GM23338 (cell line): ENCODE measurements at regions not wholly inside any gene's neighbourhood (a gene's known extent, or its start where the extent isn't known, plus 50 kb on each side); places are given as distances from the start of the nearest gene placed in this dataset.

Experiments used
- ATAC-seq: fragments of 200-7000 bp; cut with Tn5 transposase; 3 replicates; pipeline ENCODE4 v1.9.1; 2020
- DNase-seq: peaks from one replicate; pipeline ENCODE4 v3.0.0-alpha.2; 2015; ENCODE audit warnings: low spot score
- H2AFZ ChIP-seq: fragments of 200-600 bp; sonication (generic); 2 replicates; pipeline ENCODE4 v1.8.0; 2016; ENCODE audit warnings: antibody characterized with exemption, mild to moderate bottlenecking, moderate library complexity
- H3F3A ChIP-seq: fragments of 200-600 bp; sonication (generic); replicated peaks from 2 replicates; pipeline ENCODE4 v1.8.0; 2017; ENCODE audit warnings: antibody characterized with exemption, mixed run types, low read depth
- H3K27ac ChIP-seq: fragments of 200-600 bp; sonication (generic); 2 replicates; pipeline ENCODE4 v1.6.1; 2016; ENCODE audit warnings: low read depth
- H3K27me3 ChIP-seq: fragments of 200-600 bp; sonication (generic); 2 replicates; pipeline ENCODE4 v1.8.0; 2016; ENCODE audit warnings: mild to moderate bottlenecking, mixed run types, moderate library complexity; ENCODE audit not compliant: insufficient read depth
- H3K36me3 ChIP-seq: fragments of 200-600 bp; sonication (generic); 2 replicates; pipeline ENCODE4 v1.8.0; 2016; ENCODE audit warnings: mild to moderate bottlenecking; ENCODE audit not compliant: insufficient read depth
- H3K4me1 ChIP-seq: fragments of 200-600 bp; sonication (generic); 2 replicates; pipeline ENCODE4 v1.8.0; 2016; ENCODE audit warnings: mild to moderate bottlenecking, moderate library complexity; ENCODE audit not compliant: insufficient read depth
- H3K4me2 ChIP-seq: fragments of 200-600 bp; sonication (generic); 2 replicates; pipeline ENCODE4 v1.7.1; 2017; ENCODE audit warnings: mixed run types
- H3K4me3 ChIP-seq: fragments of 200-600 bp; sonication (generic); 2 replicates; pipeline ENCODE4 v1.6.1; 2016; ENCODE audit warnings: mixed run types
- H3K79me2 ChIP-seq: fragments of 200-600 bp; sonication (generic); replicated peaks from 2 replicates; pipeline ENCODE4 v1.8.0; 2017; ENCODE audit warnings: mild to moderate bottlenecking; ENCODE audit not compliant: insufficient read depth
- H3K9me2 ChIP-seq: fragments of 200-600 bp; sonication (generic); 2 replicates; pipeline ENCODE4 v1.8.0; 2017; ENCODE audit not compliant: insufficient read depth
- H4K20me1 ChIP-seq: fragments of 200-600 bp; sonication (generic); replicated peaks from 2 replicates; pipeline ENCODE4 v1.8.0; 2017; ENCODE audit warnings: mild to moderate bottlenecking; ENCODE audit not compliant: insufficient read depth
- H3K27ac Mint-ChIP-seq: 2 replicates; pipeline ENCODE4 v1.8.0; 2020; ENCODE audit warnings: inconsistent platforms, mild to moderate bottlenecking, moderate library complexity, mixed read lengths
- H3K27me3 Mint-ChIP-seq: 3 replicates; pipeline ENCODE4 v1.8.0; 2022; ENCODE audit warnings: low read depth, mild to moderate bottlenecking, moderate library complexity, mixed read lengths, inconsistent platforms; ENCODE audit not compliant: insufficient read depth, poor library complexity
- H3K36me3 Mint-ChIP-seq: 3 replicates; pipeline ENCODE4 v1.8.0; 2021; ENCODE audit warnings: low read depth, mild to moderate bottlenecking, inconsistent platforms, moderate library complexity, mixed read lengths
- H3K4me1 Mint-ChIP-seq: 3 replicates; pipeline ENCODE4 v1.8.0; 2020; ENCODE audit warnings: mild to moderate bottlenecking, inconsistent platforms, mixed read lengths
- H3K4me3 Mint-ChIP-seq: 3 replicates; pipeline ENCODE4 v1.8.0; 2021; ENCODE audit warnings: moderate library complexity, mild to moderate bottlenecking, inconsistent platforms, mixed read lengths
- H3K9me3 Mint-ChIP-seq: 3 replicates; pipeline ENCODE4 v1.8.0; 2020; ENCODE audit warnings: moderate library complexity, mild to moderate bottlenecking, inconsistent platforms, mixed read lengths
- ETS1 ChIP-seq: IDR thresholded peaks from 2 replicates; pipeline ENCODE4 v1.6.1; 2016; ENCODE audit warnings: antibody characterized with exemption
- EZH2 ChIP-seq: fragments of 200-600 bp; sonication (generic); IDR thresholded peaks from one replicate; pipeline ENCODE4 v1.8.0; 2017; ENCODE audit warnings: antibody characterized with exemption, mild to moderate bottlenecking, low read depth; ENCODE audit not compliant: unreplicated experiment
- EZH2phosphoT487 ChIP-seq: fragments of 200-600 bp; sonication (generic); IDR thresholded peaks from one replicate; pipeline ENCODE4 v1.8.1; 2018; ENCODE audit warnings: antibody characterized with exemption; ENCODE audit not compliant: unreplicated experiment
- JUNB ChIP-seq: IDR thresholded peaks from one replicate; pipeline ENCODE4 v1.6.1; 2016; ENCODE audit warnings: antibody characterized with exemption; ENCODE audit not compliant: unreplicated experiment
- POLR2AphosphoS5 ChIP-seq: IDR thresholded peaks from 2 replicates; pipeline ENCODE4 v1.6.1; 2016; ENCODE audit warnings: antibody characterized with exemption, low read depth
- ZNF331 ChIP-seq: fragments of 250-450 bp; sonication (Bioruptor Pico); IDR thresholded peaks from 2 replicates; pipeline ENCODE4 v1.5.0; 2020; ENCODE audit warnings: low read depth, mild to moderate bottlenecking, moderate library complexity
- TF ChIP-seq, protein P1 (sequence below): IDR thresholded peaks from one replicate; pipeline ENCODE4 v1.6.1; 2018; ENCODE audit warnings: antibody characterized with exemption; ENCODE audit not compliant: unreplicated experiment
- TF ChIP-seq, protein P2 (sequence below): fragments of 250-450 bp; sonication (Bioruptor Pico); IDR thresholded peaks from 2 replicates; pipeline ENCODE4 v1.5.0; 2020; ENCODE audit warnings: mild to moderate bottlenecking, moderate library complexity

DNA sequence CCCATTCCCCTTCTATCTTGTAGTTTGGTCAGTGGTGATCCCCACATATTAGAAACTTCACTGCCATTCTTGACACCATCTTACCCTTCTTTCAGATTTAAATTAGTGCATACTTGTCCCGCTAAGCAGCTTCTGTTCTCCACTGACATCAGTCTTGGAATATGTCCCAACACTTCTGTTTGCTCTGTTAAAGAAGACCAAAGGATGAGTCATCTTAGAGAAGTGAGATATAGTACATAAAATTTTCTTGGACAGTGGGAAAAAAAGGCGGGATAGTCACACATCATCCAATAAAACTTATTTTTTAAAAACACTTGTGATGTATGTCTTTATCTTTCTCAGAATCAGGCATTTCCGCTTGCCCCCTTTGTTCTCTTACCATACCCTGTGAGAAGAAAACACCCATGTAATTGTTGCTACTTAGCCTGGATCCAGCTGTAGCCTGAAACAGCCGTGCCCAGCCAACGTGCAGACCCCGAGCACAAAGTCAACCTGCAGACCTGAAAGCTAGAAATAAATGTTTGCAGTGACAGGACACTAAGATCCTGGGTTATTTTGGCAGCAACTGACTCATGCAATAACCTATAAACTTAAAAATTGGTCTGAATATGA, 100.1 kb upstream of the PDE3A start (continued):
- TF ChIP-seq, protein P1, sequence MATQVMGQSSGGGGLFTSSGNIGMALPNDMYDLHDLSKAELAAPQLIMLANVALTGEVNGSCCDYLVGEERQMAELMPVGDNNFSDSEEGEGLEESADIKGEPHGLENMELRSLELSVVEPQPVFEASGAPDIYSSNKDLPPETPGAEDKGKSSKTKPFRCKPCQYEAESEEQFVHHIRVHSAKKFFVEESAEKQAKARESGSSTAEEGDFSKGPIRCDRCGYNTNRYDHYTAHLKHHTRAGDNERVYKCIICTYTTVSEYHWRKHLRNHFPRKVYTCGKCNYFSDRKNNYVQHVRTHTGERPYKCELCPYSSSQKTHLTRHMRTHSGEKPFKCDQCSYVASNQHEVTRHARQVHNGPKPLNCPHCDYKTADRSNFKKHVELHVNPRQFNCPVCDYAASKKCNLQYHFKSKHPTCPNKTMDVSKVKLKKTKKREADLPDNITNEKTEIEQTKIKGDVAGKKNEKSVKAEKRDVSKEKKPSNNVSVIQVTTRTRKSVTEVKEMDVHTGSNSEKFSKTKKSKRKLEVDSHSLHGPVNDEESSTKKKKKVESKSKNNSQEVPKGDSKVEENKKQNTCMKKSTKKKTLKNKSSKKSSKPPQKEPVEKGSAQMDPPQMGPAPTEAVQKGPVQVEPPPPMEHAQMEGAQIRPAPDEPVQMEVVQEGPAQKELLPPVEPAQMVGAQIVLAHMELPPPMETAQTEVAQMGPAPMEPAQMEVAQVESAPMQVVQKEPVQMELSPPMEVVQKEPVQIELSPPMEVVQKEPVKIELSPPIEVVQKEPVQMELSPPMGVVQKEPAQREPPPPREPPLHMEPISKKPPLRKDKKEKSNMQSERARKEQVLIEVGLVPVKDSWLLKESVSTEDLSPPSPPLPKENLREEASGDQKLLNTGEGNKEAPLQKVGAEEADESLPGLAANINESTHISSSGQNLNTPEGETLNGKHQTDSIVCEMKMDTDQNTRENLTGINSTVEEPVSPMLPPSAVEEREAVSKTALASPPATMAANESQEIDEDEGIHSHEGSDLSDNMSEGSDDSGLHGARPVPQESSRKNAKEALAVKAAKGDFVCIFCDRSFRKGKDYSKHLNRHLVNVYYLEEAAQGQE, result no peak
- TF ChIP-seq EZH2 (no peak), ZNF331 (CRISPR knock-in tag) (no peak)
- TF ChIP-seq, protein P2, sequence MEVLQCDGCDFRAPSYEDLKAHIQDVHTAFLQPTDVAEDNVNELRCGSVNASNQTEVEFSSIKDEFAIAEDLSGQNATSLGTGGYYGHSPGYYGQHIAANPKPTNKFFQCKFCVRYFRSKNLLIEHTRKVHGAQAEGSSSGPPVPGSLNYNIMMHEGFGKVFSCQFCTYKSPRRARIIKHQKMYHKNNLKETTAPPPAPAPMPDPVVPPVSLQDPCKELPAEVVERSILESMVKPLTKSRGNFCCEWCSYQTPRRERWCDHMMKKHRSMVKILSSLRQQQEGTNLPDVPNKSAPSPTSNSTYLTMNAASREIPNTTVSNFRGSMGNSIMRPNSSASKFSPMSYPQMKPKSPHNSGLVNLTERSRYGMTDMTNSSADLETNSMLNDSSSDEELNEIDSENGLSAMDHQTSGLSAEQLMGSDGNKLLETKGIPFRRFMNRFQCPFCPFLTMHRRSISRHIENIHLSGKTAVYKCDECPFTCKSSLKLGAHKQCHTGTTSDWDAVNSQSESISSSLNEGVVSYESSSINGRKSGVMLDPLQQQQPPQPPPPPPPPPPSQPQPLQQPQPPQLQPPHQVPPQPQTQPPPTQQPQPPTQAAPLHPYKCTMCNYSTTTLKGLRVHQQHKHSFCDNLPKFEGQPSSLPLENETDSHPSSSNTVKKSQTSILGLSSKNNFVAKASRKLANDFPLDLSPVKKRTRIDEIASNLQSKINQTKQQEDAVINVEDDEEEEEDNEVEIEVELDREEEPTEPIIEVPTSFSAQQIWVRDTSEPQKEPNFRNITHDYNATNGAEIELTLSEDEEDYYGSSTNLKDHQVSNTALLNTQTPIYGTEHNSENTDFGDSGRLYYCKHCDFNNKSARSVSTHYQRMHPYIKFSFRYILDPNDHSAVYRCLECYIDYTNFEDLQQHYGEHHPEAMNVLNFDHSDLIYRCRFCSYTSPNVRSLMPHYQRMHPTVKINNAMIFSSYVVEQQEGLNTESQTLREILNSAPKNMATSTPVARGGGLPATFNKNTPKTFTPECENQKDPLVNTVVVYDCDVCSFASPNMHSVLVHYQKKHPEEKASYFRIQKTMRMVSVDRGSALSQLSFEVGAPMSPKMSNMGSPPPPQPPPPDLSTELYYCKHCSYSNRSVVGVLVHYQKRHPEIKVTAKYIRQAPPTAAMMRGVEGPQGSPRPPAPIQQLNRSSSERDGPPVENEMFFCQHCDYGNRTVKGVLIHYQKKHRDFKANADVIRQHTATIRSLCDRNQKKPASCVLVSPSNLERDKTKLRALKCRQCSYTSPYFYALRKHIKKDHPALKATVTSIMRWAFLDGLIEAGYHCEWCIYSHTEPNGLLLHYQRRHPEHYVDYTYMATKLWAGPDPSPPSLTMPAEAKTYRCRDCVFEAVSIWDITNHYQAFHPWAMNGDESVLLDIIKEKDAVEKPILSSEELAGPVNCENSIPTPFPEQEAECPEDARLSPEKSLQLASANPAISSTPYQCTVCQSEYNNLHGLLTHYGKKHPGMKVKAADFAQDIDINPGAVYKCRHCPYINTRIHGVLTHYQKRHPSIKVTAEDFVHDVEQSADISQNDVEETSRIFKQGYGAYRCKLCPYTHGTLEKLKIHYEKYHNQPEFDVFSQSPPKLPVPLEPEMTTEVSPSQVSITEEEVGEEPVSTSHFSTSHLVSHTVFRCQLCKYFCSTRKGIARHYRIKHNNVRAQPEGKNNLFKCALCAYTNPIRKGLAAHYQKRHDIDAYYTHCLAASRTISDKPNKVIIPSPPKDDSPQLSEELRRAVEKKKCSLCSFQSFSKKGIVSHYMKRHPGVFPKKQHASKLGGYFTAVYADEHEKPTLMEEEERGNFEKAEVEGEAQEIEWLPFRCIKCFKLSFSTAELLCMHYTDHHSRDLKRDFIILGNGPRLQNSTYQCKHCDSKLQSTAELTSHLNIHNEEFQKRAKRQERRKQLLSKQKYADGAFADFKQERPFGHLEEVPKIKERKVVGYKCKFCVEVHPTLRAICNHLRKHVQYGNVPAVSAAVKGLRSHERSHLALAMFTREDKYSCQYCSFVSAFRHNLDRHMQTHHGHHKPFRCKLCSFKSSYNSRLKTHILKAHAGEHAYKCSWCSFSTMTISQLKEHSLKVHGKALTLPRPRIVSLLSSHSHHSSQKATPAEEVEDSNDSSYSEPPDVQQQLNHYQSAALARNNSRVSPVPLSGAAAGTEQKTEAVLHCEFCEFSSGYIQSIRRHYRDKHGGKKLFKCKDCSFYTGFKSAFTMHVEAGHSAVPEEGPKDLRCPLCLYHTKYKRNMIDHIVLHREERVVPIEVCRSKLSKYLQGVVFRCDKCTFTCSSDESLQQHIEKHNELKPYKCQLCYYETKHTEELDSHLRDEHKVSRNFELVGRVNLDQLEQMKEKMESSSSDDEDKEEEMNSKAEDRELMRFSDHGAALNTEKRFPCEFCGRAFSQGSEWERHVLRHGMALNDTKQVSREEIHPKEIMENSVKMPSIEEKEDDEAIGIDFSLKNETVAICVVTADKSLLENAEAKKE (CRISPR knock-in tag), result no peak

GRCh38 chr12:20268771-20269170, 99.6 kb upstream of the PDE3A start:
- H2AFZ ChIP-seq, result no peak overlapping the region
- Mint-ChIP-seq H3K27me3 (peaks cover 7% of the 10 kb centered on the region), H3K27ac (no peak overlapping the region), H3K4me3 (no peak overlapping the region), H3K9me3 (no peaks in the 10 kb centered on the region; the same call in 2 of the 3 replicates), H3K4me1 (peaks cover 32% of the 10 kb centered on the region), H3K36me3 (no peaks in the 10 kb centered on the region)
- no peaks in the 10 kb centered on the region for H3F3A ChIP-seq
- no peak overlapping the region for H3K27ac ChIP-seq
- no peaks in the 10 kb centered on the region for H3K79me2 ChIP-seq
- DNase-seq, result no peak
- no peaks in the 10 kb centered on the region for H3K27me3 ChIP-seq
- H4K20me1 ChIP-seq, result no peaks in the 10 kb centered on the region
- H3K4me1 ChIP-seq, result peaks cover 25% of the 10 kb centered on the region
- no peak overlapping the region for H3K4me2 ChIP-seq
- no peak overlapping the region for H3K4me3 ChIP-seq
- no peak for ATAC-seq
- no peaks in the 10 kb centered on the region for H3K9me2 ChIP-seq
- H3K36me3 ChIP-seq, result no peaks in the 10 kb centered on the region
- TF ChIP-seq, protein P1, result no peak
- no peak for TF ChIP-seq ETS1
- TF ChIP-seq EZH2phosphoT487, result no peak
- TF ChIP-seq JUNB, result no peak
- TF ChIP-seq POLR2AphosphoS5, result no peak
- no peak for TF ChIP-seq ZNF331 (CRISPR knock-in tag)
